T-helper 2 cell treated with Interferon-gamma antibody and Interleukin-4, amounts not matched to agents 100 ng/mL and 5 ng/mL, for 36 hours (primary cell): ENCODE measurements at regions not wholly inside any gene's neighbourhood (a gene's known extent, or its start where the extent isn't known, plus 50 kb on each side); places are given as distances from the start of the nearest gene placed in this dataset.
"Not testable (repeated sequence)": the region's sequence is repeated elsewhere in the genome, so short reads cannot be mapped to it uniquely, and the experiment has no call there.

Source experiments
- intact Hi-C: fragments of 100-400 bp; cut with micrococcal nuclease; formaldehyde crosslinking; loops from one replicate; pipeline ENCODE4 v1.15.1; 2023

DNA sequence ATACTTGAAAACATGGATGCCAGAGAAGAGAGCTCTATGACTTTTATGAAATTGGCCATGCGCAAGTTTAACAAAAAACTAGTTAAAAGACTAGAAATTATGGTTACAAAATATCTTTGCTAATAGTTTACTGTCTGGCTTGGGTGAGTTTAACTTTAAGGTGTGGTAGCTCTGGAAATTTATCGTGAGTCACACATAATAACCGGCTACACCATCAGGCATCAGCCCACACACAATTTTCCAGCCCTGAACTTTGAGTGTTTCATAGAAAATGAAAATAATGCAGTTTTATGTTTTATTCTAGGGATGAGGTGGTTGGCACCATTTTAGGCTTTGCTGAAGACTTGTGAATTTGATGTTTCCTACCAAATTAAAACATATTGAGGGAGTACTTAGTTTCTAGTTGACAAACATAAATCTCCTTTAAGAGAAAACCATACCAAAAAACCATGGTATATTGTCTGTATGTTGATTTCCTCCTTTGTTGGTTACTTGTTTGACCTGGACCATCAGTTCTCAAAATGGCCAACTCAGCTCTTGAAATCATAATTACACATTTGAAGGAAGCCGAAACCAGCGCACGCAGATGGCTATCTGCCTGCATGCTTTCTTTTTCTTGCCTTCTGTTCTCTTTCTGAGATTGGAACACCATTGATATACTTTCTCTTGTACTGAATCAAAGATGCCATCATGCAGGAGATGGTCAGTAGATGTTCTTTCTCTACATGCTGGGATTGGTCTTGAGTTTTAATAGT lies 125.1 kb downstream of the AKAP11 start:
- intact Hi-C loops, result loop anchor here (10.0 kb wide), 2 partner anchors 178 to 598 kb away; partner anchors contain the start of genes EPSTI1 and TNFSF11

DNA sequence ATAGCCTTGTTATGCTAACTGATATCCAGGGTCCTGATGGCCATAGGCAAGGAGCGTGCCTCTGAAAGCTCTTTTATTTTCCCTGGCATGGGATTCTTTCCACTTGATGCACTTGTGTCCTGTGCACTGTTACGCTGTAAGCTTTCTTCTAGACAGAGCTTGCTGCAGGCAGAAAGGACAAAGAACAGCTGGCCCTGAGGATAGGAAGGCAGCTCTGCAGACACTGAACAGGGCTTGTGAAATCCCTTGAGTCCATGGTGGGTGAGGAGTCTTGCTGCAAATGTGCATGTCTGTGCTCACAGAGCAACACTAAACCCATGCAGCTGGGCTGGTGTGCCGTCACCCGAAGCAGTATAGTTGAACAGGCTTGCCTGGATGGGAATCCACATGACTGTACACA lies 126.6 kb downstream of the AKAP11 start:
- intact Hi-C loops, result loop anchor here (10.0 kb wide), 2 partner anchors 176 to 596 kb away; partner anchors contain the start of genes EPSTI1 and TNFSF11

DNA sequence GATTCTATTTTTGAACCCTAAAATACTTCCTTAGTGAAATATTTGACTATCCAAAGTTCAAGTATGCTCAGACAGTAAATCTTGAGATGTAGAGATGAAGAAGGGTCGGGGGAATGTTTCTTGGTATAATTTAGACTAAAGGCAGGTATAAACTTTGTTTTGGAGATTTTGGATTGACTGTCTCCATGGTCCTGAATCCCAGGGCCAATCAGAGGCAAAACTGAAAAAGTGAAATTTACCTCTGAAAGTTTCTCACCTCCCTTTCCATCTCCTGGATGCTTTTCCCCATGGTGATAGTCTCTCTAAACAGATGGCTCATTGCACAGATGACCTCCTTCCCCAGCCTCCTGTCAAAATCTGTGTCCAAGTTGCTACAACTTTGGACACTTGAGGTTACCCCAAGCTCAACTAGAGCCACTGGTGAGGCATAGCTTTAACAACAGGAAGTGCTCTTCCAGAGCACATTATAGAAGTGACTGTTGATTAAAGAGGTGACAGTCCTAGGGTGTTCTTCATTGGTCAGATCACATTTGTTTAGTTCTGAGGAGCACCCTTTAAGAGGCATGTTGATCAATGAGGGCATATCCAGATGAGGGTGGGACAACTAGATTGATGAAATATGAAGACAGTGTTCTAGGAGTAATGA lies 128.4 kb downstream of the AKAP11 start:
- intact Hi-C loops, result no loop called here

DNA sequence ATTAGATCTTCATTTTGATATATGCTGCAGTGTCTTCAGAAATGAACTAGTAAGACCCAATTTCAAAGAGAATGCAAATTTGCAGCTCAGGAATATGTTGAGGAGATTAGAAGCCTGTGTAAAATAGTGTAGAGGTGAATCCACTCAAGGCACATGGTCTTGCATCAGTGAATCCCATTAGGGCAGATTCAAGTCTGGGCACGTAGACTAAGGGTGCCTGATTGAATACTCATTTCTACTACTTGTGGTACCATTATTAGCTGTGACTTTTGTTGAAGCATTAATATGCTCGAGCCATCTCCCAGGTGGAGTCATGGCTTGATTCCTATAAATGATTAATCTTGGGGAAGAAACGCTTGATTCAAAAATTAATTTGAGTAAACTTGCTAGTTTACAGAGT lies 129.4 kb downstream of the AKAP11 start:
- intact Hi-C loops, result no loop called here

DNA sequence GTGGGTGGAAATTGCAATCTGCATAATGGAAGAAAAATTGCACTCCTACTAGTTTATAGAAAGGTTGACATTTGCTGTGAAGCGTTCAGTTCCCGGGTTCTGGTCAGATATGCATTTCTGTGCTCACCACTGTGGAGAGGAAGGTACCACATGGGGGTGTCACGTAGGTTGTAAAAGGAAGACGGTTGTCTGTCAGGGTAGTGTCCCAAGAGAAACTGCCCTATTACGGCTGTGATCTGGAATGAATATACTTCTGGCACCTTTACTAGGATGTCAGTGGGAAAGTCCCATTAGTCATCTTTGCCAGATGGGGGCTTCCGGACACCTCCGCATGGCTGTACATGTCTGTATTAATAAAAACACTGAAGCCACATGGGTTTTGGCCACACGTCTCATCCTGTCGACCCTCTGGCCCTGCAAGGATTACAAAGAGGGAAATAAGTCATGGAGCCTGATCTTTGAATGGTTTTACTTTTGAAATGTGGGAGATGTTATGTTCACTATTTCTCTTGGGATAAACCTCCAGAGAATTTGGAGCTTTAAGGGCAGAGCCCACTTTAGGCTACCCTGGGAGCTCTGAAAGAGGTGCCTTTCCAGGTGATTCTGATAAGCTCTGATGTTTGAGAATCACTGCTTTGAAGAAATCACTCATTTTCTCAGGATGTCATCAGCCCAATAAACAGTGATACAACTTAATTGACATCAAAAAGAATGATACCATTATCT lies 133.9 kb downstream of the AKAP11 start:
- intact Hi-C loops, result loop anchor here (1.0 to 2.0 kb wide), 3 partner anchors 13 to 51 kb away; no protein-coding TSS in a partner anchor

DNA sequence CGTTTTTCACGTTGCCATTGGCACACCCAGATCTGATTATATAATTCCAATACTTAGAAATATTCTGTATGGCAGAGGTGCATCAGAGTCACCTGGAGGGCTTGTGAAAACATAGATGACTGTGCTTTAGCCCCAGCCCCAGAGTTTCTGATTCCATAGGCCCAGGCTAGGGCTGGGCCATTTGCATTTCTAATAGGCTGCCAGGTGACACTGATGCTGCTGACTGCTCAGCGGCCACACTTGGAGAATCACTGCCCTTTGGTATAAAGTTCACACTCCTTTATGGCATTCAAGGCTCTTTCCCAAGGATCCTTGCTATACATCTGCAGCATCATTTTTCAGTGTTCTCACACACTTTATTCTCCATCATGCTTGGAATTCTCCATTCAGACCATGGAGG lies 137.1 kb downstream of the AKAP11 start:
- intact Hi-C loops, result no loop called here

DNA sequence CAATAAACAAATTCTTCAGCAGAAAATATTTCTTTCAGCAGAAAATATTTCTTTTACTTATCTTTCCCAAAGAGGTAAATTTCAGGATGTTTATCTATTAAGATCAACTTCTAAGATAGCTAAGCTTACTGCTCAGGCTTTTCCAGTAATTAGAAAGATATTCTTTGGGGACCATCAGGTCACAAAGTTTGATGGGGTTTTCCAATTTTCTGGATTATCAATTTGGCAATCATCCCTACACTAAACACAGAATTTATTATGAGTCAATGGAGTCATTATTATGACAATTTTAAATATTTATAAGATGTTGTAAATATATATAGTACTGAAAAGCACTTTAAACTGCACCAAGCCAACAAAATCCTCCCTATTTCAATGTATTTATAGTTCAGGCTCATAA lies 137.6 kb downstream of the AKAP11 start:
- intact Hi-C loops, result no loop called here

DNA sequence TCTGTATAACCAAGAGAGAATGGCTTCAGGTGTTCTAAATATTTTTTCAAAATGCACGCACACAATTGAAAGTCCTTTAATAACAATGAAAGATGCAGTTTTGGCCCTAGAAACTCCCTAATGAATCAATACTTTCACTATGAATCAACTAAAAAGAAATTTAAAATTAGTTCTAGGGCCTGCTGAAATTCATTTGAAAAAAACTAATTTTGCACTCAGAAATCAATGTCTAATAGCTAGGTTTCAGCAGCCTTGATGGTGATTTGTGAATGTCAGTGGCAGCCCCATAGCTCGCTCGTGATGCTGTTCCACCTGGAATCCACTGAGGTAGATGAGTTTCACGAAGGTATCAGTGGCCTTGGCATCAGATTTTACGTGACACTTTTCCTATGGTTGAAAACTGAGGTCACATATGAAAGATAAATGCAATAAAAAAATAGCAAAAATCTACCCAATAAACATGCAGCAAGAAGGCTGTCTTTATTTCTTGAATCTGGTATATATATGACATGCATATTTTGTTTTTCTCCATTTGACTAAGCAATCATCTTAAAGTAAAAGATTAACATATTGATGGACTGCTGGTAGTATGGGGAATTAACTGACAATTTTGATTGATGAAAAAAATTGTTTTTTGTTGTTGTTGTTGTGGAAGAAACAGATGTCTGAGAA lies 141.0 kb downstream of the AKAP11 start:
- intact Hi-C loops, result loop anchor here (2.0 kb wide), 1 partner anchor 18 kb away; no protein-coding TSS in a partner anchor

DNA sequence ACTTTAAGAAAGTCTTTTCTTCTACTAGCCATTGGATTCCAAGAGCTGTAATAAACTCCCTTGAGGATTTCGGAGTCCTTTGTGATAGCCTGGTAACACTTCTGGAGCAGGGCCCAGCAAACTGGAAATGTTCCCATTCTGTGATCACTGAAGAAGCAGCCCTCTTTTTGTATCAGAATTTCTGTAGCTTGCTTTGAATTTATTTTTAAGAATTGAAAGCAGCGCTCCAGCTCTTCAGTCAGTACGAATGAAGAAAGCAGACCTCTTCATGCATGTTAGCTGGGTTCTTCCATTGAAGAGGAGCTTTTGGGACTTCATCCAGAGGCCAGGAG lies 141.5 kb downstream of the AKAP11 start:
- intact Hi-C loops, result loop anchor here (2.0 kb wide), 1 partner anchor 19 kb away; no protein-coding TSS in a partner anchor

DNA sequence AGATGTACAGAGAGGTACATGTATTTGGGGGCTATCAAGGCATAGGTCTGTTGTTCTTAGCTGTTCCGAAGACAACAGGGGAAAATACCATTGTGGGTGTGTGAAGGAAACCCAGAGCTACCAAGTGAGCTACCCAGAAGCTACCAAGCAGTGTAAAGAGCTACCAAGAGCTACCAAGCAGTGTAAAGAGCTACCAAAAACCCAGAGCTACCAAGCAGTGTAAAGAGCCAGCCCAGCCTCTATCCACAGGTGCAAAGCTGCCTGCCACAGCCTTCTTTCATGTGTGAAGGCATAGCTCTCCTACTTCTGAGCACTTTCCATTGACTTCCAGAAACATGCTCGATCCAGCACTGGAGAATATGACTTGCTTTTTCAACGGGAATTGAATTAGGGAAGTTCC lies 145.7 kb downstream of the AKAP11 start:
- intact Hi-C loops, result no loop called here

DNA sequence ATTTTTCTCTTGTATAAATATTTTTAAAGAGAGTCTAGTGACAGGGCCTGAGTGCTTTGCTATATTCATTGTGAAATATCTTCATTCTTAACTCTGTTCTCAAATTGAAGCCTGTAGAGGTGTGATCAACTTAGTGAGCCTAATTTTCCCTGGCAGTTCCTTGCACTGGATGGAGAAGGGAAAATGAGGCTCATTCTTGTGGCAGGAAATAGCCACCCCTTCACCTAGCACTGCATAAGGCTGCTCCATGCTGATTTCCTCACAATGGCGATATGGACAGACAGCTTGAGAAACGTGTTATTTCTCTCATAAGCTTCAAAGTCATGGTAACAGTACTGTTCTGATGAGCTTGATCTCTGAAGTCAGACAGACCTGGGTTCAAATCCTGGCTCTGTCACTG lies 146.2 kb downstream of the AKAP11 start:
- intact Hi-C loops, result no loop called here

DNA sequence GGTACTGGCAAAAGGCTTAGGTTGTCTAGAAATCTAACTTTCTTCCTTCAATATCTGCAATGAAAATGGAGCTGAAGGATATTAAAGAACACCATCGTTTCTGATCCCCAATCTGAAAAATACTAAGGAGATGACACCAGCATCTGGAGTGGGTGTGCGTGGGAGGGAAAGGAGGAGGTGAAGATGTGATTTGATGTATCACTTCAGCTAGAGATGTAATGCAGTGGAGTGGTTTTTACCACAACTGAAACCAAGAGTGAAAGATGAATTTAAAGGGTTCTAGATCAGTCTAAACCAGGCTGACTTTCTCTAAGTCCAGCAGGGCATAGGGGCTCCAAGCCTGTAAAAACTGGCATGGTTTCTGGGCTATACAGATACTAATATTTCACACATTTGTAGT lies 148.4 kb downstream of the AKAP11 start:
- intact Hi-C loops, result no loop called here

DNA sequence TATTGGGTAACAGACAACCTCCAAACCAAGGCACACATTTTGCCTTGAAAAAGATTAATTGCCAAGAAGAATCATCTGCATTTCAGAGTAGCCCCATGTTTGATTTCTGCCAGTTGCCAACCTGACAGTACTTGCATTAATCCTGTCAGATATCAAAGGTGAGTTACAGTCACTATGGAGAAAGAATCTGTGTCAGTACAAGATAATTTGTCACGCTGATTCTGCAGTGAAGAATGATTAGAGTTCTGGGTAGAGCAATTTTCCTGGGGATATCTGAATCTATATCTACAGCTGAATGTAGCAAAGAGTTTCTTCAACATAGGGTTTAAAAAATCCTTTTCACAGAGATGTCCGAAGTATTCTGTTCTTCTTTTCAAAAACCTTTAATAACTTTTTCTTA lies 150.7 kb downstream of the AKAP11 start:
- intact Hi-C loops, result no loop called here

DNA sequence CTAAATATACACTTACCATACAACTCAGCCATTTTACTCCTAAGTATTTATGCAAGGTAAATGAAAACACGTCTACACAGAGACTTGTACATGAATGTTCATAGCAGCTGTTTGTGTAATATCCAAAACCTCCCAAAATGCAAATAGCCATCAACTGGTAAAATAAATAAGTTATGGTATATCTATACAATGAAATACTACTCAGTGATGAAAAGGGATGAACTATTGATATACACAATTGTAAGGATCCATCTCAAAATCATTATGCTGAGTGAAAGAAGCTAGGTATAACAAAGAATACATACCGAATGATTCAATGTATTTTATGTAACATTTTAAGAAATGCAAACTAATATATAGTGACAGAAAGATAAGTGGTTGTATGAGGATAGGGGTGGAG lies 149.8 kb upstream of the TNFSF11 start:
- intact Hi-C loops, result no loop called here

DNA sequence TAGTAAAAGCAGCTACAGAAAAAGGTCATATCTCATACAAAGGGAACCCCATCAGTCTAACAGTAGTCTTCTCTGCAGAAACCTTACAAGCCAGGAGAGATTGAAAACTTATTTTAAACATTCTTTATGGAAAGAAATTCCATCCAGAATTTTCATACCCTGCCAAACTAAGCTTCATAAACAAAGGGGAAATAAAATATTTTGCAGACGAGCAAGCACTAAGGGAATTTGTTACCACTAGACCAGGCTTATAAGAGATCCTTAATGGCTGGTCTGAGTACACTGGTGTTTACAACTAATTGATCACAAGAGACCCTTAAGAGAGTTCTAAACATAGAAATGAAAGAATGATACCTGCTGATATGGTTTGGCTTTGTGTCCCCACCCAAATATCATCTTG lies 128.6 kb upstream of the TNFSF11 start:
- intact Hi-C loops, result no loop called here

DNA sequence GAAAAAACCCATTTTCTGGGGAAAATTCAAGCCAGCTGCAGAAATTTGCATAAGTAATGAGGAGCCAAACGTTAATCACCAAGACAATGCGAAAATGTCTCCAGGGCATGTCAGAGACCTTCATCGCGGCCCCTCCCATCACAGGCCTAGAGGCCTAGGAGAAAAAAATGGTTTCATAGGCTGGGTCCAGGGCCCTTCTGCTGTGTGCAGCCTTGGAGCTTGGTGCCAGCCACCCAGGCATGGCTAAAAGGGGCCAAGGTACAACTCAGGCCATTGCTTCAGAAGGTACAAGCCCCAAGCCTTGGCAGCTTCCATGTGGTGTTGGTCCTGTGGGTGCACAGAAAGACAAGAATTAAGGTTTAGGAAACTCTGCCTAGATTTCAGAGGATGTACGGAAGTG lies 127.4 kb upstream of the TNFSF11 start:
- intact Hi-C loops, result not testable (repeated sequence)

DNA sequence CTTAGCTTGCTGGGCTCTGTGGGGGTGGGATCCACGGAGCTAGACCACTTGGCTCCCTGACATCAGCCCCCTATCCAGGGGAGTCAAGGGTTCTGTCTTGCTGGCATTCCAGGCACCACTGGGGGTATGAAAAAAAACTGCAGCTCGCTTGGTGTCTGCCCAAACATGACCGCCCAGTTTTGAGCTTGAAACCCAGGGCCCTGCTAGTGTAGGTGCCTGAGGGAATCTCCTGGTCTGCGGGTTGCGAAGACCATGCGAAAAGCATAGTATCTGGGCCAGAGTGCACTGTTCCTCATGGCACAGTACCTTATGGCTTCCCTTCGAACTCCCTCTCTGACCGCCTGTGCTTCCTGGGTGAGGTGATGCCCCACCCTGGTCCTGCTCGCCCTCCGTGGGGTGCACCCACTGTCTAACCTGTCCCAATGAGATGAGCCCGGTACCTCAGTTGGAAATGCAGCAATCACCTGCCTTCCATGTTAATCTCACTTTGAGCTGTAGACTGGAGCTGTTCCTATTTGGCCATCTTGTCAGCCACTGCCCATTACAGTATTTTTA lies 120.8 kb upstream of the TNFSF11 start:
- intact Hi-C loops, result no loop called here

DNA sequence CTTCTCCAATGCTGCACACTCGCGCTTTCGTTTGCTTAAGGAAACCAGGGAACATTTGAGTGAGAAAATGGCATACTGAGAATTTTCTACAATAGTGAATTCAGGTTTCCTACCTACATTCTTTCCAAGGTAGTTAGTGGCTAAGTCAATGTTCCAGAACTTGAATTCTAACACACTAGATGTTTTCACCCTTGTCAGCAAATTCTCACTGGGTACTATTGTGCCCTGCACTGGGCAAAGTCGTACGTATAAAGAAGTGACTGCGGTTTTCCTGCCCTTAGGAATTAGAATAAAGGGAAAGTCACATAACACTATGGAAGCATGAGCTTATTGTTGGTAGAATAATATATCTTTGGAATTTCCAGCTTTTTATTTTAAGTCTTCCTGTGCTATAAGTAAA lies 119.2 kb upstream of the TNFSF11 start:
- intact Hi-C loops, result no loop called here

DNA sequence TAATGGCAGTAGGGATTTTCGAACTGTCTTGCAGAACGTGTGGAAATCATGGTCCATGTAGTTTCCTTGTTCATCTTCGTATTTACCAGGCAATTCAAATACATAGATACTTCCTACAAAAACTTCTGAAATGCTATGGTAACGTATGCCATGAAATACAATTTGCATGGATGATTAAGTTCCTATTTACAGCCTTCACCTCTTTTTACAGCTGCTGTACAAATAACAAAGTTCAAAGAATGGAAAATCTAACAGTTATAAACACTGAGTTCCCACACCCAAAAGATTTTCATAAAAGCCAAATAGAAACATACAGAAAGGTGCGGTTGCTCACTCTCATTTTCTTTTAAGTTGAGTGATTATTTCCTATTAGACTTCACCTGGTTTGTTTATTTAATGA lies 115.8 kb upstream of the TNFSF11 start:
- intact Hi-C loops, result no loop called here

DNA sequence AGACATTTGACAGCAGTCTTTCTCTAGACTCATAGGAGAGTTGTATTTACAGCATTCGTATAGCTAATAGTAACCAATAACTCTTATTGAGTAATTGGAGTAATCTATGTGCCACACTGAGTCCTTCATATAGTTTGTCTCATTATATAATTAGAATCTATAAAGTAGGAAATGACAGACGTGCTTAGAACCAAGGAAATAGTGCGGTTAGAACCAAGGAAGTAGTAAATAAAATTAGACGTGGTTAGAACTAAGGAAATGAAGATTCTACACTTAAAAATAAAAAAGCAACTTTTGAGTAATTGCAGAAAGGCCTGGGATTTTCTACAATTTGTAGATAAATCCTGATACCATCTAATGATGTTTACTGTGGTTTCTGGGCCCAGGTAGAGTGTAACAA lies 107.8 kb upstream of the TNFSF11 start:
- intact Hi-C loops, result no loop called here

DNA sequence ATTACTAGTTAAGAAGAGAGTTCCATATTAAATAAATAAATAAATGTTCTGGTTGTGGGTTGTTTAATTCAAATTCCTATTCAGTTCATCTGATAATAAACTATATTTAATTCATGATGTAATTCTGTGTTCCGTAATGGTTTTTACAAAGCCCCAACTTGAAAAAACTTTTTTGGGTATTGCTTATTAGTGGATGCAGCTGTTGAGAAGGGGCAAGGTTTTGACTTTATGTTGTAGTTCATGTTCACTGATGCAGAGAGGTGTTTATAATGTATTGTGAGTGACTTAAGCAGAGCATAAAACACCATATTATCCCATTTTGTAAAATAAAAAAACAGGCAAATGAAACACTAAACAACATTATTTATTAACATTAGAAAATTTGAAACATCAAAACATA lies 107.3 kb upstream of the TNFSF11 start:
- intact Hi-C loops, result no loop called here
